WTC11 (cell line): ENCODE measurements at regions not wholly inside any gene's neighbourhood (a gene's known extent, or its start where the extent isn't known, plus 50 kb on each side); places are given as distances from the start of the nearest gene placed in this dataset.

Source experiments
- ATAC-seq: fragments of 200-7000 bp; cut with Tn5 transposase; 2 replicates; pipeline ENCODE4 v1.10.0; 2021; ENCODE audit warnings: mild to moderate bottlenecking, moderate library complexity
- CTCF ChIA-PET: fragments of 300-600 bp; sonication (Branson Sonifier 250); formaldehyde crosslinking; loops from one replicate; lab custom pipeline; 2021; ENCODE audit warnings: antibody characterized with exemption; lab: Charles Lee
- POLR2A ChIA-PET: fragments of 350-600 bp; sonication (Branson Sonifier 250); formaldehyde crosslinking; loops from one replicate; lab custom pipeline; 2021; ENCODE audit warnings: antibody characterized with exemption; lab: Charles Lee
- DNase-seq: peaks from one replicate; pipeline ENCODE4 v3.0.0; 2021; ENCODE audit warnings: low spot score
- H3K27ac Mint-ChIP-seq: 2 replicates; pipeline ENCODE4 v1.8.0; 2021; ENCODE audit warnings: mixed read lengths
- H3K27me3 Mint-ChIP-seq: 2 replicates; pipeline ENCODE4 v1.8.0; 2021; ENCODE audit warnings: low read depth, mild to moderate bottlenecking, moderate library complexity, mixed read lengths
- H3K36me3 Mint-ChIP-seq: 2 replicates; pipeline ENCODE4 v1.8.0; 2021; ENCODE audit warnings: mixed read lengths
- H3K4me1 Mint-ChIP-seq: 2 replicates; pipeline ENCODE4 v1.8.0; 2022; ENCODE audit warnings: mixed read lengths
- H3K4me3 Mint-ChIP-seq: 2 replicates; pipeline ENCODE4 v1.8.0; 2021; ENCODE audit warnings: mild to moderate bottlenecking, moderate library complexity, mixed read lengths
- H3K9me3 Mint-ChIP-seq: 2 replicates; pipeline ENCODE4 v1.8.0; 2021; ENCODE audit warnings: mixed read lengths
- ATF1 ChIP-seq: sonication (generic); formaldehyde crosslinking; IDR thresholded peaks from 2 replicates; pipeline ENCODE4 v1.8.1; 2023; ENCODE audit warnings: mild to moderate bottlenecking, moderate library complexity, missing genetic modification reagents
- ESRRA ChIP-seq: sonication (generic); formaldehyde crosslinking; IDR thresholded peaks from 2 replicates; pipeline ENCODE4 v1.8.1; 2022; ENCODE audit warnings: mild to moderate bottlenecking, missing genetic modification reagents, borderline replicate concordance
- GABPB1 ChIP-seq: sonication (generic); formaldehyde crosslinking; IDR thresholded peaks from 2 replicates; pipeline ENCODE4 v1.8.1; 2023; ENCODE audit warnings: mild to moderate bottlenecking, missing genetic modification reagents
- MLX ChIP-seq: sonication (generic); formaldehyde crosslinking; IDR thresholded peaks from 2 replicates; pipeline ENCODE4 v1.8.1; 2023; ENCODE audit warnings: mild to moderate bottlenecking, missing genetic modification reagents, moderate library complexity
- NFE2L1 ChIP-seq: sonication (generic); formaldehyde crosslinking; IDR thresholded peaks from 2 replicates; pipeline ENCODE4 v1.8.1; 2023; ENCODE audit warnings: missing genetic modification reagents
- NFYB ChIP-seq: sonication (generic); formaldehyde crosslinking; conservative IDR thresholded peaks from 2 replicates; pipeline ENCODE4 v1.8.0; 2022; ENCODE audit warnings: low read depth, missing genetic modification reagents
- NR2C2 ChIP-seq: sonication (generic); formaldehyde crosslinking; IDR thresholded peaks from 2 replicates; pipeline ENCODE4 v1.8.0; 2022; ENCODE audit warnings: mild to moderate bottlenecking, missing genetic modification reagents
- PRDM15 ChIP-seq: sonication (generic); formaldehyde crosslinking; IDR thresholded peaks from 2 replicates; pipeline ENCODE4 v1.8.0; 2022; ENCODE audit warnings: missing genetic modification reagents
- SMAD3 ChIP-seq: sonication (generic); formaldehyde crosslinking; IDR thresholded peaks from 2 replicates; pipeline ENCODE4 v1.8.0; 2022; ENCODE audit warnings: missing genetic modification reagents, mild to moderate bottlenecking, borderline replicate concordance
- SP1 ChIP-seq: sonication (generic); formaldehyde crosslinking; conservative IDR thresholded peaks from 2 replicates; pipeline ENCODE4 v1.8.1; 2022; ENCODE audit warnings: missing genetic modification reagents
- TCF7 ChIP-seq: sonication (generic); formaldehyde crosslinking; IDR thresholded peaks from 2 replicates; pipeline ENCODE4 v1.8.0; 2022; ENCODE audit warnings: mild to moderate bottlenecking, low read depth, missing genetic modification reagents, moderate library complexity
- TEAD1 ChIP-seq: sonication (generic); formaldehyde crosslinking; IDR thresholded peaks from 2 replicates; pipeline ENCODE4 v1.8.0; 2022; ENCODE audit warnings: mild to moderate bottlenecking, missing genetic modification reagents
- TP53 ChIP-seq: sonication (generic); formaldehyde crosslinking; IDR thresholded peaks from 2 replicates; pipeline ENCODE4 v1.8.1; 2023; ENCODE audit warnings: mild to moderate bottlenecking, missing genetic modification reagents
- ZNF138 ChIP-seq: sonication (generic); formaldehyde crosslinking; conservative IDR thresholded peaks from 2 replicates; pipeline ENCODE4 v1.8.1; 2022; ENCODE audit warnings: mild to moderate bottlenecking, moderate library complexity, missing genetic modification reagents
- ZNF281 ChIP-seq: sonication (generic); formaldehyde crosslinking; IDR thresholded peaks from 2 replicates; pipeline ENCODE4 v1.8.0; 2023; ENCODE audit warnings: mild to moderate bottlenecking, missing genetic modification reagents
- ZNF317 ChIP-seq: sonication (generic); formaldehyde crosslinking; IDR thresholded peaks from 2 replicates; pipeline ENCODE4 v1.8.1; 2023; ENCODE audit warnings: low read depth, mild to moderate bottlenecking, moderate library complexity, missing genetic modification reagents, borderline replicate concordance
- ZNF416 ChIP-seq: fragments of 250-450 bp; sonication (Bioruptor Pico); IDR thresholded peaks from 2 replicates; pipeline ENCODE4 v1.9.0; 2021; ENCODE audit warnings: mild to moderate bottlenecking, inconsistent platforms
- ZNF423 ChIP-seq: fragments of 250-450 bp; sonication (Bioruptor Pico); IDR thresholded peaks from 2 replicates; pipeline ENCODE4 v2.1.2; 2022; ENCODE audit warnings: mild to moderate bottlenecking, moderate library complexity
- TF ChIP-seq, protein P1 (sequence below): fragments of 250-450 bp; sonication (Bioruptor Pico); IDR thresholded peaks from 2 replicates; pipeline ENCODE4 v1.8.0; 2021; ENCODE audit warnings: mild to moderate bottlenecking
- TF ChIP-seq, protein P2 (sequence below): sonication (generic); formaldehyde crosslinking; IDR thresholded peaks from 2 replicates; pipeline ENCODE4 v1.8.1; 2023; ENCODE audit warnings: mild to moderate bottlenecking, moderate library complexity, missing genetic modification reagents
- TF ChIP-seq, protein P3 (sequence below): sonication (generic); formaldehyde crosslinking; conservative IDR thresholded peaks from 2 replicates; pipeline ENCODE4 v1.8.1; 2023; ENCODE audit warnings: mild to moderate bottlenecking, low read depth, missing genetic modification reagents, moderate library complexity

GRCh38 chr10:128525936-128526335 lies 399.7 kb upstream of the MKI67 start (continued):
- TF ChIP-seq ZNF281 (no peak), TP53 (CRISPR knock-in tag) (no peak), ESRRA (no peak), TCF7 (no peak), SMAD3 (no peak), GABPB1 (no peak), PRDM15 (CRISPR knock-in tag) (no peak), ZNF138 (CRISPR knock-in tag) (no peak), NFE2L1 (CRISPR knock-in tag) (no peak), NFYB (CRISPR knock-in tag) (no peak)

- peak; percentile 27 for DNase-seq
- Mint-ChIP-seq H3K27ac (peak overlapping the region; percentile 92), H3K27me3 (no peaks in the 10 kb centered on the region), H3K4me3 (no peak overlapping the region), H3K9me3 (0 out of 2 replicates have a peak, but pooled peaks cover 4% of the 10 kb centered on the region), H3K4me1 (peaks cover 45% of the 10 kb centered on the region), H3K36me3 (no peaks in the 10 kb centered on the region)
- ChIA-PET POLR2A (no interaction called here), CTCF (interaction anchor here (1.2 to 3.0 kb wide), 4 partner anchors 32 to 315 kb away, joined by 3 to 19 read pairs (median 6); no protein-coding TSS in a partner anchor)
- peak; percentile 74 for ATAC-seq
- no peak for TF ChIP-seq ZNF317 (CRISPR knock-in tag)
- TF ChIP-seq ZNF281 = no peak
- TF ChIP-seq, protein P1, sequence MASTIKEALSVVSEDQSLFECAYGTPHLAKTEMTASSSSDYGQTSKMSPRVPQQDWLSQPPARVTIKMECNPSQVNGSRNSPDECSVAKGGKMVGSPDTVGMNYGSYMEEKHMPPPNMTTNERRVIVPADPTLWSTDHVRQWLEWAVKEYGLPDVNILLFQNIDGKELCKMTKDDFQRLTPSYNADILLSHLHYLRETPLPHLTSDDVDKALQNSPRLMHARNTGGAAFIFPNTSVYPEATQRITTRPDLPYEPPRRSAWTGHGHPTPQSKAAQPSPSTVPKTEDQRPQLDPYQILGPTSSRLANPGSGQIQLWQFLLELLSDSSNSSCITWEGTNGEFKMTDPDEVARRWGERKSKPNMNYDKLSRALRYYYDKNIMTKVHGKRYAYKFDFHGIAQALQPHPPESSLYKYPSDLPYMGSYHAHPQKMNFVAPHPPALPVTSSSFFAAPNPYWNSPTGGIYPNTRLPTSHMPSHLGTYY = no peak
- TF ChIP-seq, protein P2, sequence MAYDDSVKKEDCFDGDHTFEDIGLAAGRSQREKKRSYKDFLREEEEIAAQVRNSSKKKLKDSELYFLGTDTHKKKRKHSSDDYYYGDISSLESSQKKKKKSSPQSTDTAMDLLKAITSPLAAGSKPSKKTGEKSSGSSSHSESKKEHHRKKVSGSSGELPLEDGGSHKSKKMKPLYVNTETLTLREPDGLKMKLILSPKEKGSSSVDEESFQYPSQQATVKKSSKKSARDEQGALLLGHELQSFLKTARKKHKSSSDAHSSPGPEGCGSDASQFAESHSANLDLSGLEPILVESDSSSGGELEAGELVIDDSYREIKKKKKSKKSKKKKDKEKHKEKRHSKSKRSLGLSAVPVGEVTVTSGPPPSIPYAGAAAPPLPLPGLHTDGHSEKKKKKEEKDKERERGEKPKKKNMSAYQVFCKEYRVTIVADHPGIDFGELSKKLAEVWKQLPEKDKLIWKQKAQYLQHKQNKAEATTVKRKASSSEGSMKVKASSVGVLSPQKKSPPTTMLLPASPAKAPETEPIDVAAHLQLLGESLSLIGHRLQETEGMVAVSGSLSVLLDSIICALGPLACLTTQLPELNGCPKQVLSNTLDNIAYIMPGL = no peak
- no peak for TF ChIP-seq SP1 (CRISPR knock-in tag)
- no peak for TF ChIP-seq ATF1 (CRISPR knock-in tag)
- TF ChIP-seq MLX (CRISPR knock-in tag) = no peak
- TF ChIP-seq SMAD3 = no peak
- TF ChIP-seq ZNF423 (CRISPR knock-in tag) = no peak
- TF ChIP-seq TP53 (CRISPR knock-in tag) = no peak
- no peak for TF ChIP-seq NFE2L1 (CRISPR knock-in tag)
- TF ChIP-seq, protein P3, sequence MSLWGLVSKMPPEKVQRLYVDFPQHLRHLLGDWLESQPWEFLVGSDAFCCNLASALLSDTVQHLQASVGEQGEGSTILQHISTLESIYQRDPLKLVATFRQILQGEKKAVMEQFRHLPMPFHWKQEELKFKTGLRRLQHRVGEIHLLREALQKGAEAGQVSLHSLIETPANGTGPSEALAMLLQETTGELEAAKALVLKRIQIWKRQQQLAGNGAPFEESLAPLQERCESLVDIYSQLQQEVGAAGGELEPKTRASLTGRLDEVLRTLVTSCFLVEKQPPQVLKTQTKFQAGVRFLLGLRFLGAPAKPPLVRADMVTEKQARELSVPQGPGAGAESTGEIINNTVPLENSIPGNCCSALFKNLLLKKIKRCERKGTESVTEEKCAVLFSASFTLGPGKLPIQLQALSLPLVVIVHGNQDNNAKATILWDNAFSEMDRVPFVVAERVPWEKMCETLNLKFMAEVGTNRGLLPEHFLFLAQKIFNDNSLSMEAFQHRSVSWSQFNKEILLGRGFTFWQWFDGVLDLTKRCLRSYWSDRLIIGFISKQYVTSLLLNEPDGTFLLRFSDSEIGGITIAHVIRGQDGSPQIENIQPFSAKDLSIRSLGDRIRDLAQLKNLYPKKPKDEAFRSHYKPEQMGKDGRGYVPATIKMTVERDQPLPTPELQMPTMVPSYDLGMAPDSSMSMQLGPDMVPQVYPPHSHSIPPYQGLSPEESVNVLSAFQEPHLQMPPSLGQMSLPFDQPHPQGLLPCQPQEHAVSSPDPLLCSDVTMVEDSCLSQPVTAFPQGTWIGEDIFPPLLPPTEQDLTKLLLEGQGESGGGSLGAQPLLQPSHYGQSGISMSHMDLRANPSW = no peak
- no peak for TF ChIP-seq TEAD1 (CRISPR knock-in tag)
- no peak for TF ChIP-seq ZNF416 (CRISPR knock-in tag)
- TF ChIP-seq NR2C2 (CRISPR knock-in tag) = no peak
- no peak for TF ChIP-seq GABPB1
- TF ChIP-seq, all 79 proteins: peak for 0
Measured at GRCh38 chr10:128526791-128527375, 400.7 kb upstream of the MKI67 start.
